NCI-H510A treated with DMSO at 0.1 percent for 48 hours (cell line): ENCODE measurements at regions not wholly inside any gene's neighbourhood (a gene's known extent, or its start where the extent isn't known, plus 50 kb on each side); places are given as distances from the start of the nearest gene placed in this dataset.

Experiments used
- DNase-seq: peaks from one replicate; lab custom pipeline; 2025; lab: John Stamatoyannopoulos, UW

DNA sequence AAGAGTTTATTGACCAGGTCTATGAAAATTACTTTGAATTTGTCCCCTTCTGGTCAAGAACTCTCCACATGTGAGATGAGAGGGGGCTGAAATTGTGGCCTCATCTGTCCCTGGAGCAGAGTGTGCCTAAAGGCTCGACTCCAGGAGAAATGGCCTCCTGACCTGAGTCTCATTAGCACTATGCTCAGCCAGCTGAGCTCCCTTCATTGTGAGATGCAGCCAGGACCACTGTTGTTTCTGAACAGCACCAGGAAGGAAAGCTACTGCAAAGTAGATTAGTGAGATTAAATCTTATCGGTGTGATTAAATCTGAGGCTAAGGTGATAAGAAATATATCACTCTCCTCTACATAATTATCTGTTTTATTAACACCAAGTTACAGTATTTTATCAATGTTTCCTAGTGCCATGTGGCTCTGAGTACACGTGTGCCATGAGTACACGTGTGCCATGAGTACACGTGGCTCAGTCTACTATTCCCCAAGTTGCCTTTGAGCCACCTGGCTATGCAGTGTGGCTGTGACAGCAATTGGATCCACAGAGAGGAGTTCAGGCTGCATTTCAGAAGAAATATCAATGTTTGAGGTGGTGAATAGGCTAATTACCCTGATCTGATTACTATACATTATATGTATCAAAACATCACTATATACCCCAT lies 126.9 kb downstream of the IPMK start:
- no peak for DNase-seq

- DNase-seq, result no peak
Observed at GRCh38 chr10:58140054-58140453, 127.6 kb downstream of the IPMK start.

DNA sequence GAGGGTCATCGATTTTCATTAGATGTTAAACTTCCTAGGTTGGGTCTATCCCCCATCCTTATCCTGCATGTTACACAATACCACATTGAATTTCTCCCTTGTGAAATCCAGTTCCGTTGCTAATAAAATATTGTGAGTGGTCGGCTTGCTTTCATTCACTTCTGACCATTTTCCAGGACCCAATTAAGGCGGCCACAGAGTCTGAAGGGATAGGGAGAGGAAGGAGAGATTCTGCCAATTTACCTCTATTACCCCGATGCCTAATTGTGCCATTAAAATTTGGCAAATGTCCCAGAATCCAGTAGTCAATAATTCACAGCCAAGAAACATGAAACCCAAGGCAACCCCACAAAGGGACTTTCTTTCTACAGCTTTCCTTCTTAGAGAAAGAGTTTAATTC lies 129.9 kb downstream of the IPMK start:
- no peak for DNase-seq

- DNase-seq, result no peak
Observed at GRCh38 chr10:58115218-58116050, 152.3 kb downstream of the IPMK start.

DNA sequence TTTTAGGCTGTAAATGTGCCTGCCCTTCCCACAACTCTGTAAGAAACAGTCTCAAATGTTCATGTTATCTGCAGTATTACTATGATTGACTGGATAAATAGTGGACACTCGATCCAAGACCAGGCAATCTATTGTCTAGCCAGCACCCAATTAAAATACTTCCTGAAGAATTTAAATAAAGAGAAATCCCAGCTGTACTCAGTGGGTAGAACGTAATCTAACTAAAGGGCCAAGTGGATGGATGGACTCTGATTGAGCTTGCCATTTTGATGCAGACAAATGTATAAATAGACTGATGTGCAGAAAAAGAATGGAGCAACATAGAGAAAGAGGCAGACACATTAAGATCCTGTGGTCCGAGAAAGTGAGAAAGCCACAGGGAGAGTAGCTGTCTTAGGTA lies 158.0 kb downstream of the IPMK start:
- DNase-seq, result no peak

DNA sequence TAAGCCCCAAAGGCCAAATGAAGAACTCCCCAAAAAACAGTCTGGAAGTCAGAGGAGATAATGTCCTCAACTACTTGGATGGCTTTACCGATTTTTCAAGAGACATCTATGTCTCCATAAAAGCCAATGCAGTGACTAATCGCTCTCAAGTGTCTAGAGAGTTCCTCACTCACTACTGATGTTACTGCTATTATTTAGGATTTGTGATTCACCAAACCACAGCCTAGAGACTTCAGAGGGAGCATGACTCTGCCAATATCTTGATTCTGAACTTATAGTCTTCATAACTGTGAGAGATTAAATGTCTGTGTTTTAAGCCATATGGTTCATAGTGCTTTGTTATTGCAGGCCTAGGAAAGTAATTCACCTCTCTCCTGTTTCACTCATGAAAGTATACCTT lies 160.2 kb downstream of the IPMK start:
- no peak for DNase-seq

DNA sequence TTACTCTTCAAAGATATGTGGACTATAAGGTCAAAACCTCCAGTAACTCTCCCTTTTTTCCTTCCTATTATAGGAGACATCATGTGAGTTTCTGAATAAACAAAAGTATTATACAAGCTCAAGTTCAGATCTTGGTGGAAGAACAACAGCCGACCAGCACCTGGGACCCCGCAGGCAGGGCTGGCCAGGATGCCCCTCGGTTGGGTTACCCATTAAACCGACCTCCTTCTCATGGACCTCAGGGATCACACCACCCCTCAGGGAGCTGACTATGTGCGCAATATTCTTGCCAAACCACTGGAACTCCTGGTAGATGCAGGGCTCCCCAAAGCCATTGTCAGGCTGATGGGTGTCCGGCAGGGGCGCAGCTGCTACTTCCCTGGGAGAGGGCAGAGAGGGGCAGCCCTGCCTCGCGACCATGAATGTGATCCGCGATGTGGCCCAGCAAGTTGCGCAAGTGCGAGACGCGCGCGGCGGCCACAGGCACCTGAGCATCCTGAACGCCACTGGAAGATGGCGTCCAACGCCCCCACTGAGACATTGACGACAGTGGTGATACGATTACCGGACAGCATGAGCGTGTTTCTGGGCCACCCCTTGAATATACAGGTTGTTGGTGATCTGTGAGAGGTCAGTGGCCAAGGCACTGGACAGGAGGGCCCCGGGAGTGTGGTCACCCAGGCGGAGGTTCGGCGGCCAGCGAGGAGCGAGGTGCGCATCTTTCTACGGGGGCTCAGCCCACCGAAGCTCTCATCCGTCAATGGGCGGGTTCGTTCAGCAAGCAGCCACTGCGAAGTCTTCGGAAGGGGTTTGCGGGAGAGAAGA lies 161.3 kb downstream of the IPMK start:
- no peak for DNase-seq

GRCh38 chr10:58104351-58104751 lies 163.3 kb downstream of the IPMK start:
- DNase-seq, result no peak

GRCh38 chr10:58102897-58103296 lies 164.8 kb downstream of the IPMK start:
- no peak for DNase-seq

DNA sequence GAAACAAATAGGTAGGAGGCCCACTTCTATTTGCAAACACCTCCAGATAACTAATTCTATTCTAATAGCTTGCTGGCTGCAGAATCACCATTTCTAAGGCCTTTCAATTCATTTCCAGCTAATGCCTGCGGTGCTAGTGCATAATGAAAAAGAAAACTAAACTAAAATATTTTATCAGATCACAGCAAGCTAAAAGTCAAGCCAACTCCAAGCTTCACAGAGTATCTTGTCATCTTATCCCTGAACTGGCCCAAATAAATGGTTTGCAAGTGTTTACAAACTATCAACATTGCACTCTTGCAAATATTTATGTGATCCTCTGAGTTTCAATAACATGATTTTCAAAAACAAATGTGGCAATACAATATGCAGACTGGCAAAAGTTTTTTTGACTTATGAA lies 166.0 kb downstream of the IPMK start:
- DNase-seq, result no peak

DNA sequence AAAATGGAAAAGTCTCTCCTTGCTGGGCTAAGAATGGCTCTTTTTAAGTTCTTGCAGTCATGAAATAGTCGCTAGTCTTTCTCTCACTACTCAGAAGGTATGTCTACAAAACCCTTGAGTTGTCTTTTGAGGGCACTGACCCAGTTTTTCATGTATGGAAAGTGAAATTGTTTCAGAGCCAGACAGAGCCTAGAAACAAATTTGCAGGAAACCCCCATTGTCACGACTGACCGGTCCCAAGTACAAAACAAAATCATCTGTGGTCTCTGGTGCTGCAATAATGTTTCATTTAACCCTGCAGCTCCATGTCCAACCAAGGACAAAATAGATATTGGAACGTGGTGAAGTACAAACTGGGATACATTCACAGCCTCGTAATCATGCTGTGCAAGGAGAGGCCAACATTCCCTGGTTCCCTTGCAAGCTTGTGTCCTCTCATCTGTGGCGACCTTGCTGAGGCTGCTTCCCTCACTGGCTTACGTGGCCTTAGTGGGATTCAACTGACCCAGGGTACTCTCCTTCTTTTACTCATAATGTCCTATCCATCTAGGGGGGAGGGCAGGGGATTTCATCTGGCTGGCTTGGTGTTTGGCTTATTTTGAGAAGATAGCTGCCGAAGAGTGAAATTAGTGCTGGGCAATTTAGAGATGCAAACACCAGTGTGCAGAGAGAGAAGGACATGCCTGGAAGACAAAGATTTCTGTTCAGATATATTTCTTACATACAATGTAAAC lies 172.5 kb downstream of the IPMK start:
- DNase-seq, result no peak

GRCh38 chr10:58091886-58092285 lies 175.8 kb downstream of the IPMK start:
- DNase-seq, result no peak

DNA sequence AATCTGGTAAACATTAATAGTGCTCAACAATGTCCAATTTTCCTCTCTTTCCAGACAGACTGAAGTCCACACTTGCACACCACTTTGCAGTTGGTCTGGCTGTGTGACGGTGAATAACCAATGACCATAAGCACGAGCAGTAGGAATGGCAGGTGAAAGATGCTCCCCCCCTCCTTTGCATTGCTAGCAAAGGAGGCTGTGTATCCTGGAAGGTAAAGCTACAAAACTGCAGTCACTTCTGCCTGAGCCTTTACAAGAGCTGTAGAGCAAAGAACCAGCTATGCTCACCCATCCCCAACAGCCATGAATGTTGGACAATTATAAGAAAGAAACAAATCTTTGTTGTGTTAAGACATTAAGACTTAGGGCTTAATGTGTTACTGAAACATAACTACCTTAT lies 178.0 kb downstream of the IPMK start:
- DNase-seq, result no peak

DNA sequence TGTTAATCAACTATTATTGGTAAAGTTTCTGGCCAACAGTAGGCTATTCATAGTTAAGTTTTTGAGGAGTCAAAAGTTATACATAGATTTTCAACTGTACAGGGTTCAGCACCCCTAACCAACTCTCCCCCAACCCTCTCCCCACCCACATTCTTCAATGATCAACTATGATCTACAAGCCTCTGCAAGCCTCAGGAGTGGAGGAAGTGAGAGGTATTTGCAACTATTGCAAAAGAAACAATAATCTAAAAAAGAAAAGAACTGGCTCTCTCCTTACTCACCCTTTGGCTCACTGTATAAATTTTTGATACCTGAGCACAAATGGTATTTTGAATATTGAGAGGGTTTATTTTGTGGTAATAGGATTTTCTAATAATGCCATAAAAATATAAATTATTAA lies 179.8 kb downstream of the IPMK start:
- no peak for DNase-seq

- DNase-seq, result no peak
Observed at GRCh38 chr10:58086763-58087150, 180.9 kb downstream of the IPMK start.

DNA sequence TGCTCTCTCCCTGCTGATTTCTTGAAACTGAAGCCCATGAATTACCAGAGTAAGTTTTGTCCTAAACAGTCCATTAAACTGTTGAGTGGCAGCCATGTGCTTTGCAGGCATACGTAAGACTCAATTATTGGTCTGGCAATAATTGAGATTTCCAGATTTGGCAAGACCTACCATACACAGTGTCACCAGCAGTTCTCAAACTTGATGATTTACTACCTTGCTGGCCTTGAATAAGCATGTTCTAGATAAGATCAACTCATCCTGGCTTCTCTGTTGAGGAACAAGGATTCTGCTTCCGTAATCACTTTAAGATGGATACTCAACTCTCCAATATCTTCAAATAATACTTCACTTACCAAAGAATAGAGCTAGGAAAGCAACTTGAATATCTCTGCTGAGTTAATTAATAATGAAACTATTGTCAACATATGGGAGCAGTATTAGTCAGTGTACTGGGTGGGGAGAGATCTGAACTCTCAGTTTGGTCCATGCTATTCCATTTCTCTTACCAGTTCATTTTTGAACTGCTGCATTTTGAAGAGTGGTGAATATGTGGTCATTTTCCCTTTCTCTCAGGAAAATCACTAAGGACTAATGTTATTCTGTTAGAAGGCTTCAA lies 181.4 kb downstream of the IPMK start:
- no peak for DNase-seq

DNA sequence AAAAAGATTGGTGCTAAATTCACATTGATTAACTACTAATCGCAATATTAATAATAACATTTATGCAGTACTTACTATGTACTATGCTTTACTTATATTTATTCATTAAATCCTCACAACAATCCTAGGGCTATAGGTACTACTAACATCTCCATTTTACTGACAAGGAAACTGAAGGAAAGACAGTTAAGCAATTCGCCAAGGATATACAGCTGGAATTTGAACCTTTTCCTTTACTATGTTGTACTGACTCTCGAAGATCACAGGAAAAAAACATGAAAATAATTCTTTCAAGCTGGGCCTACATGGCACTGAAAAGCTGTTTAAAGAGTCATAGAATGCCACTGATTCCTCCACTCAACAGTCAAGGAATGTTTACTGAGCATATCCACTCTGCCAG lies 185.4 kb downstream of the IPMK start:
- peak; percentile 10 for DNase-seq

DNA sequence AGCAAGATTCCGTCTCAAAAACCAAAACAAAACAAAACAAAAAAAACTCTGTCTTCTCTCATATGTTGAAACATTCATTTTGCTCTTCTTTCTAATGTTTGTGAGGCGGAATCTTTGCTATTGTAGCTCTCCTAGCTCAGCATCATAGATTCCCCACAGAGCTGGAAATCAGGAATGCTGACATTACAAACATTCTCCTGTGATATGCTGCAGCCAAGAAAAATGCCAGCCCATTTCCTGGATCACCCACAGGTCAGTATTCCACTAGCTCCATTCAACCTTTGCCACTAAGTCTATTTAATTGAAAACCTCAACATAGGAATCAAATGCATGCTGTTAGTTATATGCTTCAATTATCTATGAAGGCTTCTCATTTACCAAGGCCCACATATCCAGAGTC lies 186.3 kb downstream of the IPMK start:
- no peak for DNase-seq

DNA sequence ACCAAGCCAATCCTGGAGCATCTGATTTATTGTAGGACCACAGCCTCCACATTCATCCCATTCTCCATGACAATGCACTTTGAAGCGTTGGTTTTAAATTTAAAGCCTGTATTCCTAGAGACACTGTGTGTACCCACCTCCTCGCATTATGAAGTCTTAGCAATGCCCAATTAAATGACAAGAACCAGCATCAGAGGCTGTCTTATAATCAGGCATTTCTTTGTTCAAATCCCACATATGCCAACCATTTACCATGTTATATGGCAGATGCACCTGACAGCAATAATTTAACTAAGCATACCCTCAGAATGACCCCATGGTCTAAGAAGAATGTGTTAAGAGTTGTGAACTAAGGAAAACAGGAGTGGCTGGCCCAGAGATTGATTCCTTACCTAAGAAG lies 188.2 kb downstream of the IPMK start:
- no peak for DNase-seq

DNA sequence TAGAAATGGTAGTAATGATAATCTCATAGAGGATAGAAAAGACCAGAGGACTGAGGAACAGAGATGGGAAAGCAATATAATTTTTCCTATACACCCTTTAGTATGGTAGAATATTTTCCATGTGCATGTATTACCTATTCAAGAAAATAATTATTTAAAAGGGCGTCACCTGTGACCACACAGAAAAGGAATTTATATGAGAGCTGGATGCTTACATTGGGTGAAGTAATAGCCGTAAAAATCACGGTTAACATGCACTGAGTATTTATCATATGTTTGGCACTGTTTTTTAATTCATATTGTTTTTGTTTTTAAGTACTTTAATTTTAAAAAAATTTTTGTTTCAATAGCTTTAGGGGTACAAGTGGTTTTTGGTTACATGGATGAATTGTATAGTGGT lies 195.1 kb downstream of the IPMK start:
- no peak for DNase-seq

GRCh38 chr10:58070956-58071355 lies 196.7 kb downstream of the IPMK start:
- no peak for DNase-seq

GRCh38 chr10:58068809-58069208 lies 198.9 kb downstream of the IPMK start:
- no peak for DNase-seq
